ENCODE measurements at regions not wholly inside any gene's neighbourhood (a gene's known extent, or its start where the extent isn't known, plus 50 kb on each side); places are given as distances from the start of the nearest gene placed in this dataset.

- no peak for TF ChIP-seq CTCF (CRISPR knock-in tag; IDR thresholded peaks at IDR 0.05)
- no peak for TF ChIP-seq SMC3 (IDR thresholded peaks at IDR 0.05; ENCODE audit: low read length)
- no peak for TF ChIP-seq ZNF550 (CRISPR knock-in tag; IDR thresholded peaks at IDR 0.05; ENCODE audit: borderline replicate concordance)
- TF ChIP-seq ZNF580 (CRISPR knock-in tag; IDR thresholded peaks at IDR 0.05; ENCODE audit: borderline replicate concordance, low read depth), result no peak
- no peak for TF ChIP-seq ZNF710 (CRISPR knock-in tag; IDR thresholded peaks at IDR 0.05; ENCODE audit: borderline replicate concordance)
- TF ChIP-seq ZNF30 (CRISPR knock-in tag; IDR thresholded peaks at IDR 0.05), result no peak
- no peak for TF ChIP-seq ZNF121 (CRISPR knock-in tag; IDR thresholded peaks at IDR 0.05)
- TF ChIP-seq HBP1 (CRISPR knock-in tag; IDR thresholded peaks at IDR 0.05; ENCODE audit: low read depth), result no peak
- no peak for TF ChIP-seq ZNF784 (CRISPR knock-in tag; IDR thresholded peaks at IDR 0.05; ENCODE audit: borderline replicate concordance)
- TF ChIP-seq FOXJ3 (CRISPR knock-in tag; IDR thresholded peaks at IDR 0.05; ENCODE audit: borderline replicate concordance), result no peak
- no peak for TF ChIP-seq KMT2B (CRISPR knock-in tag; IDR thresholded peaks at IDR 0.05)
- TF ChIP-seq MAX (IDR thresholded peaks at IDR 0.05), result no peak
These were observed 345.9 kb upstream of the HS6ST1 start for GRCh38 chr2:128664499-128664971.
